Right ventricle myocardium superior (tissue), 1 donor: ENCODE measurements at regions not wholly inside any gene's neighbourhood (a gene's known extent, or its start where the extent isn't known, plus 50 kb on each side); places are given as distances from the start of the nearest gene placed in this dataset.

Experiments
- ATAC-seq: fragments of 200-7000 bp; cut with Tn5 transposase; one replicate; pipeline ENCODE4 v1.9.1; 2020; ENCODE audit warnings: mild to moderate bottlenecking; ENCODE audit not compliant: poor library complexity
- DNase-seq: peaks from one replicate; pipeline ENCODE4 v3.0.0-alpha.2; 2020
- intact Hi-C: fragments of 100-400 bp; cut with DNase I; formaldehyde crosslinking; loops from one replicate; pipeline ENCODE4 v1.11.2; 2022
- donor health status: DM: no; HTN: yes; CAD: no; lungs with severe emphysema.

- intact Hi-C loops = no loop called here
- ATAC-seq = no peak
- DNase-seq = no peak
These were observed 69.6 kb downstream of the THNSL2 start for GRCh38 chr2:88239781-88240180.

GRCh38 chr2:88236666-88237065 lies 66.5 kb downstream of the THNSL2 start:
- intact Hi-C loops = no loop called here
- DNase-seq (no peak), ATAC-seq (no peak)
